SKM-1 treated with dmso at 0.1 percent for 144 hours (cell line): ENCODE measurements at regions not wholly inside any gene's neighbourhood (a gene's known extent, or its start where the extent isn't known, plus 50 kb on each side); places are given as distances from the start of the nearest gene placed in this dataset.
A peak's percentile ranks its signal among the peaks of the same experiment; 100 is the strongest.

Source experiments
- DNase-seq: peaks from one replicate; lab custom pipeline; 2025; ENCODE audit not compliant: unreplicated experiment; lab: John Stamatoyannopoulos, UW

- no peak for DNase-seq
Measured at GRCh38 chr4:22220965-22221364, 272.4 kb upstream of the KCNIP4 start.

- no peak for DNase-seq
Measured at GRCh38 chr4:22217480-22217879, 268.9 kb upstream of the KCNIP4 start.

DNA sequence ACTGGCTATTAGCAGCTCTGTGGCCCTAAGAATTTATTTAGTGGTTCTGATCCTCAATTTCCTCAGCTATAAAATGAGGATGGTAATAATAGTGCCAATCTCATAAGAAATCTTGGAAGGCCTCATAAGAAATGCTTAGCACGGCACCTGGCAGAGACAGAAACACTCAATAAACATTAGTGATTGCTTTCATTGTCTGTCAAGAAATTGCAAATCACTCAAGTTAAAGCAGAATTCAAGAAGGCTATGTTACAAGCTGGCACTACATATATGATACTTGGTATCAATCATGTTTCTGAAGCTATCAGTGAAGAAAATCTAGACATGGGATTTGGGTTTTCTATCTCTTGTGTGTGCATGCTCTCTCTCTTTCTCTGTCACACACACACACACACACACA, 267.7 kb upstream of the KCNIP4 start:
- DNase-seq = no peak

- no peak for DNase-seq
Measured at GRCh38 chr4:22215084-22215483, 266.5 kb upstream of the KCNIP4 start.

DNA sequence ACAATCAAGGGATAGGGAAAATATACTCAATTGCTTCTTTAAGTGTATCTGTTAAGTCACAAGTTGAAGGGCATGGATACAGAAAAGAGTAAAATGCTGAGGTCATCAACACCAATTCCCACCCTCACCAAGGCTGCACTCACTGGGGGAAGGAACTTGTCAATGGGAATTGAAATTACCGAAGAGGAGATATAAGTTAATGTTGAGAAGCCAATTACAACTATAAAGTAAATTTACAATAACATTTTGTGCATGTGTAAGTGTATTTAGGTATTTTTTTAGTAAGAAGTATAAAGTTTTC, 255.1 kb upstream of the KCNIP4 start:
- DNase-seq = no peak

GRCh38 chr4:22202975-22203710, 254.6 kb upstream of the KCNIP4 start:
- DNase-seq = no peak

DNA sequence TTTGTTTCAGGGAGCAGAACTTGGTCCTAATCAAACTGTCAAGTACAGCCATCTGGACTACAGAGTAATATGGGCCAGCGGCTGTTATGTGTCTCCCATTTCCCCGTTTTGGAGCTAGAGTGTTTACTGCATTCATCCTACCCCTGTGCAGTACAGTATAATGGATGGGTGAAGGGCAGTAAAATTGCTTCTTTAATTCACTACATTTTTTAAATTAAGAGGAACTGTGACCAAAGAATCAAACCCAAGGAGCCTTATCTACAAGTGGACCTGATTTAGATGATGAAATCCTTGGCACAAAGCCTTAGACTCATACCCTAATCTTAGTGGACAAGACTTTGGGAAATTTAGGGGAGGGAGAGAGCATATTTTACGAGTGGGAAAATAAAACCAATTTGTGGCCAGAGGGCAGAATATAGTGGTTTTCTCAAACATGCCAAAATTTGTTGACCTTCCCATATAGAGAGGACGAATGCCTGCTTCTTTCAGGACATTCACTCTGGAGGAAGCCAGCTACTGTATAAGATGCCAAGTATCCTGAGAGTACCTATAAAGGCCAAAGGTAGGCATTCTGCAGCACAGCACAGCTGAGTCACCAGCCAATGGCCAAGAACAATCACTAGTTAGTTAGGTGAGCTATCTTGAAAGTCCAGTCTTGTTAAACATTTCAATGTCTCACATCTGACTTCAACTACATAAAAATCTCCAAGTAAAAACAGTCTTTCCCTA, 253.8 kb upstream of the KCNIP4 start:
- no peak for DNase-seq

DNA sequence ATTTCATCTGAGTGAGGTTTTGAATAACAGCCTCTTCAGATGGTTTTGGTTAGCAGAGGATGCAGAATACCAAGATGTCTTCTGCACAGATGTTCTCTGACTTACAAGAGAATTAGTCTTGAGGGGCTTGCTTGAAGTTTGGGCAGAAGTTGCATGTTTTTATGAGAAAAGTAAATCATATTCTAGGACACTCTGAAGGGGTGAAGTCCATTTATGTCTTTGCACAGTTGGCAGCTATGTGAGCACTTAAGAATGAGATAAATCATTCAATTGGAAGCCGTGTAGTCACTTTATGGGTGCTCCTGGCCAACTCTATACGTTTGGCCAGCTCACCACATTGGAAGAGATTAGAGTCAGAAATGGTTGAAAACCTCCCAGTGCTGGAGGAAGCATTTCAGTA, 252.7 kb upstream of the KCNIP4 start:
- no peak for DNase-seq

GRCh38 chr4:22196551-22196950, 248.0 kb upstream of the KCNIP4 start:
- no peak for DNase-seq

DNA sequence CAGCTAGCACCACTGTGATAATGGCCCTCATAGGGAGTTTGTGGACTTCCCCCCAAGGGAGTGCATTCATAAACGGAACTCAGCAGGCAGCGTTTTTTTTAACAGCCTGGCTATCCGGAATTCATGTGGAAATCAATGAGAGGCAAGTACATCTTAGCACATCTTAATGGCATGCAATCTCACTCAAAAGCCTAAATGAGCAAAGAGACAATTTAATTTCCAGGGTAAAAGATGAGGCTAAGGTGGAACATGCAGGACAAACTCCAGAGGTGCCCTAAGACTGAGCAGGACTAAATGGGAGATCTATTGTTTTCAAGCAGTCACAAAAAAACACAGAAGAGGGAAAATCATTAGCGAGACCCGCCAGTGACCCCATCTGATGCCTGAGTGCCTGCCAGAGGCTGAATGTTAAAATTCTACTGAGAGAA, 243.5 kb upstream of the KCNIP4 start:
- DNase-seq = no peak

DNA sequence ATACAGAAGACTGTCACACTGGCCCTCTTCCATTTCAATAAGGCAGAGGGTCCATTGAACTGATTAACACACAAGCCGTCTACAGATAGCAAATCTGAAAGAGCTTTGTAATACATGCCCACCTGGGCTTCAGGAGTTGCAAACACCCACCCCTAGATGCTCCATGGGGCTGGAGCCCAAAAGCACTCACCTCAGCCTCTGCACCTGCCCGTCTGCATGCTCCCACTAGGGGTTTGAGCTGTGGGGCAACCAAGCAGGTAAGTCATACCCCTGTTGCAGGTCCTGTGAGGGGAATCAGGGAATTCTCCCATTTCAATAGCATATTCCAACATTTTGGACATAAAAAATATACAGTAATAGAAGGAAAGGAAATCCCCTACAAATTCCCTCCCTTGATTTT, 243.0 kb upstream of the KCNIP4 start:
- DNase-seq = no peak

DNA sequence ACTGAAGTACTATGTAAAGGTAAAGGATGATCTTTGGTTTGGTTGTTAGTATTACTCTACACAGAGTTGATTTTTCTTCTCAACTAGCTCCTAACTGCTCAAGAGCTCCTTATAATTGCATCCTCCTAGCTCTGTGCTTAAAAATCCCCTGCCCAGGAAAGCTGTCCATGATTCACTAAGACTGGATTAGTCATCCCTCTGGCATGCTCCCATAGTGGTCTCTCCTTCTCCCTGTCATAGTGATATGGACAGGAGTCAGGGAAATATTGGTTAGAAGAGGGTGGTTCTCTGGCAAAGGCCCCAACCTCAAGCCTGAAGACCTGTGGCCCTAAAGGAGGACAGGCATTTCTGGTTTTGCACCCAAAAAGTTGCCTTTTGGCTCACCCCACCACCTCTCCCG, 242.3 kb upstream of the KCNIP4 start:
- no peak for DNase-seq

- no peak for DNase-seq
Measured at GRCh38 chr4:22187203-22187820, 238.7 kb upstream of the KCNIP4 start.

- no peak for DNase-seq
Measured at GRCh38 chr4:22181736-22182135, 233.2 kb upstream of the KCNIP4 start.

- DNase-seq = no peak
Measured at GRCh38 chr4:22179124-22179874, 230.7 kb upstream of the KCNIP4 start.

DNA sequence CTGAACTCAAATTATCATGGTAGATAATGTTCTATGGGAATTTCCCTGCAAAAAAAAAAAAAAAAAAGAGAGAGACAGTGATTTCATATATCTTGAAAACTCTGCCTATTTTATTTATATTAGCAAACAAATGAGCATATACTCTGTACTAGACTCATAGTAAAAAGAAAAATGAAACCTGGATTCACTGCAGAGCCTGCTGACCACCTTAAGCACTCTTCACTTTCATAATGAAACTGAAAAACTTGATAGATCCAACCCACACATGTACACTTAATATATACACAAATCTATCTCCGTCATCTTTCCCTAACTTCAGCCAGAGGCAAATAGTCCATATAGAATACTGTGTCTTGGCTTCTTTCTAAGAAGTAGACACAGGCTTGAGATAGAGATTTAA, 226.1 kb upstream of the KCNIP4 start:
- no peak for DNase-seq

DNA sequence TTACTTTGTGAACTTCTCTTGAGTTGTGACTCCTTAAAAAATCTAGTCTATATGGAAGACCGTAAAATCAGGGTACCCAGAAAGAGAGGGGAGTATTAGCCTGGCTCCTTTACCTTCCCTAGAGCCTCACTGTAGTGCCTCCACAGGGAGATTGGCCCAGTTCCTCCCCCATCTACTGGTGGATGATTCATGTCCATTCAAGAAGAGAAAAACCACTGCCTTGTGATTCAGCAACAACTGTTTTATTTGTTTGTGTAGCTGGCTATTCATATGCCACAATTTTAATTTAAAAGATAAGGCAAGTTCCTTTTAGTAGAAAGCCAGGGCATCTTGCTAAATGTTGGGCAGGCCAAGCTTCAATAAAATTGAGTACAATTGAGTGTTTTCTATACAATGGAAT, 221.8 kb upstream of the KCNIP4 start:
- no peak for DNase-seq

DNA sequence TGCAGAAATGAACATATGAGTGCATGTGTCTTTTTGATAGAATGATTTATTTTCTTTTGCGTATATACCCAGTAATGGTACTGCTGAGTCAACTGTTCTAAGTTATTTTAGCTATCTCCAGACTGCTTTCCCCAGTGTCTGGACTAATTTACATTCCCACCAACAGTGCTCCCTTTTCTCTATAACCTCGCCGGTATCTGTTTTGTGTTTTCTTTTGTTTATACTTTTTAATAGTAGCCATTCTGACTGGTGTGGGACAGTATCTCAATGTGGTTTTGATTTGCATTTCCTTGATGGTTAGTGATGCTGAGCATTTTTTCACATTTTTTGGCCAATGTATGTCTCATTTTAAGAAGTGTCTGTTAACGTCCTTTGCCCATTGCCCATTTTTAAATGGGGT, 218.6 kb upstream of the KCNIP4 start:
- DNase-seq = no peak

DNA sequence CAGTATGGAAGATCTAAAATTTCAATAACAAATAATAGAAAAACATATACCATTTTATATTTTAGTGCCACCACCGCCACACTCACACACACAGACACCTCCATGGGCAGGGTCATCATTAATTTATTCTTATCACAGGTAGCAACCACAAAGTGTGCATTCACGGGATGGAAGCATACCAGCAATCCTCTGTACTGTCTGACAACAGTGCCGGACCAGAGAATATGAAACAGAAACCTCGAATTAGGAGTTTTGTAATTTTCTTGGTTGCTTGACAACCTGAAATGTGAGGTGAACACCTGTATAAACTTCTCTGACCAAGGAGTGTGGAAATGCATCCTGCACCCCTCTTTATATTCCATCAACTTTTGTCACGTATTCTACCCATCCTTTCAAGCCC, 213.9 kb upstream of the KCNIP4 start:
- no peak for DNase-seq

DNA sequence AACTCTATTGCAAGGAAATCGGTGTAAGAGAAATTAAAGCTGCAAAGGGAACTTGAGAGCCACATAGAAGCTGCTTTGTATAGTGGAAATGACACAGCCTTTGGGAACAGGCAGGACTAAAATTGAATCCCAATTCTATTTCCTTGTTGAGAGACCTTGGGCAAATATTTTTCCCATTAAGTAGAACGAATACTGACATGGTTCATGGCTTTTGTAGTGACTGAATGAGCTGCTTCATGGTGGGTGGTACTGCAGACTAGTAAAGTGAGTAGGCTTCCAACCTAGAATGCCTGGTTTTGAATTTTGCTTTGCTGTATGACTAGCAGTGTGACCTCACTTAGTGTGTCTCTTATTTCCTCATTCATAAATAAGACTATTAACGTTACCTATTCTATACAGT, 182.2 kb upstream of the KCNIP4 start:
- DNase-seq = no peak

DNA sequence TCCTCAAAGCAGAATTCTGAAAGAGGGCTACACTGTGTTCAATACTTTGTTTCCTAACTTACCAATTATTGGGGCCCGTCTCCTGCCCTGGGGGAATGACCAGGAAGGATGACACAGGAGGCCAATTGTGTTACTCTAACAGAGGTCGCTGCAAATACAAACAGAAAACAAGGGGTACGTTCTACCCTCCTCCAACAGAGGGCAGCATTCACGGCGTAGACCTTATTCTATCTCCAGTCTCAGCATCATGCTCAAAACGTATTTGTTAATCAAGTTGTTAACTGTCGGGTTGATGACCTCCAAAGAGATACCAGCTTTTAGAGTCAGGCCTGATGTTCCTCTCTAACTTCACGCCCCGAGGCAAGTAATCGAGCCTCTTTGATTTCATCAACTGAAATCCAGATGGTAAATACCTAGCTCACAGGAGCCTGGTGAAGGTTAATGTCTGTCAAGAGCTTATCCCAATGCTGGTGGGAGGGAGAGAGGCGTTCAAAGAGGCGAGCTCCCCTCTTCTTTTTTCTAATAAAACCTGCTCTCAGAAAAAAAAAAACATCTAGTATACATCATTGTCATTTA, 181.0 kb upstream of the KCNIP4 start:
- peak; percentile 27 for DNase-seq
